CD4-positive, alpha-beta T cell (primary cell): ENCODE measurements at regions not wholly inside any gene's neighbourhood (a gene's known extent, or its start where the extent isn't known, plus 50 kb on each side); places are given as distances from the start of the nearest gene placed in this dataset.

Experiments used
- ATAC-seq: fragments of 200-7000 bp; cut with Tn5 transposase; one replicate; pipeline ENCODE4 v1.10.0; 2022; ENCODE audit warnings: mild to moderate bottlenecking; ENCODE audit not compliant: poor library complexity
- CTCF ChIA-PET: fragments of 350-600 bp; sonication (Branson Sonifier 250); formaldehyde crosslinking; loops from one replicate; lab custom pipeline; 2021; ENCODE audit warnings: antibody characterized with exemption, inconsistent platforms; lab: Charles Lee
- POLR2A ChIA-PET: fragments of 350-600 bp; sonication (Branson Sonifier 250); formaldehyde crosslinking; loops from one replicate; lab custom pipeline; 2021; ENCODE audit warnings: antibody characterized with exemption, inconsistent platforms; lab: Charles Lee
- DNase-seq, 14 experiments: peaks; one replicate each; pipeline ENCODE4 v3.0.0-alpha.2; 2013 to 2020; ENCODE audit warnings: mixed read lengths in 2 of 14
- H3K27ac ChIP-seq, 2 donors: one replicate each; pipeline versions ENCODE4 v1.5.1 to v1.7.0; 2013; ENCODE audit warnings: low read length in 2 of 2, low read depth in 1 of 2, mild to moderate bottlenecking in 1 of 2
- H3K27me3 ChIP-seq, 2 experiments: 1 replicate in 1 of 2; 2 replicates in 1 of 2; pipeline versions ENCODE4 v1.6.1 to v1.7.0; 2013; ENCODE audit warnings: low read length in 2 of 2, control low read depth in 1 of 2, mild to moderate bottlenecking in 1 of 2, moderate library complexity in 1 of 2; ENCODE audit not compliant: insufficient read depth in 2 of 2, control insufficient read depth in 1 of 2
- H3K36me3 ChIP-seq: one replicate; pipeline ENCODE4 v1.6.1; 2013; ENCODE audit warnings: low read length, control low read depth; ENCODE audit not compliant: insufficient read depth
- H3K4me1 ChIP-seq: one replicate; pipeline ENCODE4 v1.6.1; 2013; ENCODE audit warnings: low read length, control low read depth; ENCODE audit not compliant: insufficient read depth
- H3K4me3 ChIP-seq: one replicate; pipeline ENCODE4 v1.5.1; 2013; ENCODE audit warnings: mild to moderate bottlenecking, low read length, moderate library complexity
- H3K9me3 ChIP-seq, 2 experiments: 1 replicate in 1 of 2; 2 replicates in 1 of 2; pipeline versions ENCODE4 v1.6.1 to v1.7.0; 2013; ENCODE audit warnings: low read length in 2 of 2, mild to moderate bottlenecking in 2 of 2, control low read depth in 1 of 2, moderate library complexity in 1 of 2; ENCODE audit not compliant: control insufficient read depth in 1 of 2, insufficient read depth in 1 of 2
- H3K27ac Mint-ChIP-seq: one replicate; pipeline ENCODE4 v1.8.0; 2020; ENCODE audit warnings: mixed read lengths
- H3K27me3 Mint-ChIP-seq: one replicate; pipeline ENCODE4 v1.8.0; 2021; ENCODE audit warnings: mixed read lengths
- H3K36me3 Mint-ChIP-seq: one replicate; pipeline ENCODE4 v1.8.0; 2021; ENCODE audit warnings: low read depth, mixed read lengths
- H3K4me1 Mint-ChIP-seq: one replicate; pipeline ENCODE4 v1.8.0; 2021; ENCODE audit warnings: low read depth, mixed read lengths
- H3K4me3 Mint-ChIP-seq: one replicate; pipeline ENCODE4 v1.8.0; 2020; ENCODE audit warnings: mild to moderate bottlenecking, mixed read lengths
- H3K9me3 Mint-ChIP-seq: one replicate; pipeline ENCODE4 v1.8.0; 2020; ENCODE audit warnings: mixed read lengths
- intact Hi-C, 2 experiments: fragments of 100-400 bp; cut with DNase I in 1 of 2; cut with micrococcal nuclease in 1 of 2; formaldehyde crosslinking; loops; one replicate each; pipeline versions ENCODE4 v1.15.1 to v1.9.0; 2023 to 2025; cut with DNase I, micrococcal nuclease
- TF ChIP-seq, protein P1 (sequence below): fragments of 200-600 bp; IDR thresholded peaks from one replicate; pipeline ENCODE4 v1.8.0; 2022; ENCODE audit warnings: antibody characterized with exemption, mild to moderate bottlenecking

DNA sequence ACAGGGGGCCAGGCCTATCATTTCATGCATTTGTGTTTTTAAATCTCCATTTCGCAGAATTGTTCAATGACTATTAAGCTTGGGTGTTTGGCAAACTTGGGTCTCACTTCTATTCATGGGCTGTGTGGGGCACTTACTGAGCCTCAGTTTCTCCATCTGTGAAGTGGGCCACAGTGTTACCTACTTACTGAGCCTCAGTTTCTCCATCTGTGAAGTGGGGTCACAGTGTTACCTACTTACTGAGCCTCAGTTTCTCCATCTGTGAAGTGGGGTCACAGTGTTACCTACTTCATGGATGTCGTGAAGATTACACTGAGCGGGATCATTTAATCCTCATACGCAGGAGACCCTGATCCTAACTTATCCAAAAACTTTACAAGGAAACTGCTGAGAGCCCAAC, 115.1 kb upstream of the STX18 start:
- no peak overlapping the region for H3K27ac ChIP-seq
- DNase-seq (no peak), ATAC-seq (no peak)
- H3K4me3 Mint-ChIP-seq, result no peak overlapping the region
- H3K9me3 ChIP-seq, result peaks cover 0 to 4% of the 10 kb centered on the region in 2 experiments
- POLR2A ChIA-PET, result no interaction called here
- H3K4me1 Mint-ChIP-seq, result no peaks in the 10 kb centered on the region
- H3K27ac Mint-ChIP-seq, result no peak overlapping the region
- CTCF ChIA-PET, result no interaction called here
- TF ChIP-seq, protein P1, sequence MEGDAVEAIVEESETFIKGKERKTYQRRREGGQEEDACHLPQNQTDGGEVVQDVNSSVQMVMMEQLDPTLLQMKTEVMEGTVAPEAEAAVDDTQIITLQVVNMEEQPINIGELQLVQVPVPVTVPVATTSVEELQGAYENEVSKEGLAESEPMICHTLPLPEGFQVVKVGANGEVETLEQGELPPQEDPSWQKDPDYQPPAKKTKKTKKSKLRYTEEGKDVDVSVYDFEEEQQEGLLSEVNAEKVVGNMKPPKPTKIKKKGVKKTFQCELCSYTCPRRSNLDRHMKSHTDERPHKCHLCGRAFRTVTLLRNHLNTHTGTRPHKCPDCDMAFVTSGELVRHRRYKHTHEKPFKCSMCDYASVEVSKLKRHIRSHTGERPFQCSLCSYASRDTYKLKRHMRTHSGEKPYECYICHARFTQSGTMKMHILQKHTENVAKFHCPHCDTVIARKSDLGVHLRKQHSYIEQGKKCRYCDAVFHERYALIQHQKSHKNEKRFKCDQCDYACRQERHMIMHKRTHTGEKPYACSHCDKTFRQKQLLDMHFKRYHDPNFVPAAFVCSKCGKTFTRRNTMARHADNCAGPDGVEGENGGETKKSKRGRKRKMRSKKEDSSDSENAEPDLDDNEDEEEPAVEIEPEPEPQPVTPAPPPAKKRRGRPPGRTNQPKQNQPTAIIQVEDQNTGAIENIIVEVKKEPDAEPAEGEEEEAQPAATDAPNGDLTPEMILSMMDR, result no peak
- H3K4me3 ChIP-seq, result no peak overlapping the region
- H3K36me3 Mint-ChIP-seq, result peaks cover 14% of the 10 kb centered on the region
- H3K9me3 Mint-ChIP-seq, result no peaks in the 10 kb centered on the region
- no peaks in the 10 kb centered on the region for H3K27me3 Mint-ChIP-seq
- no peaks in the 10 kb centered on the region for H3K27me3 ChIP-seq
- H3K36me3 ChIP-seq, result no peaks in the 10 kb centered on the region
- no peaks in the 10 kb centered on the region for H3K4me1 ChIP-seq
- intact Hi-C loops, result no loop called here

DNA sequence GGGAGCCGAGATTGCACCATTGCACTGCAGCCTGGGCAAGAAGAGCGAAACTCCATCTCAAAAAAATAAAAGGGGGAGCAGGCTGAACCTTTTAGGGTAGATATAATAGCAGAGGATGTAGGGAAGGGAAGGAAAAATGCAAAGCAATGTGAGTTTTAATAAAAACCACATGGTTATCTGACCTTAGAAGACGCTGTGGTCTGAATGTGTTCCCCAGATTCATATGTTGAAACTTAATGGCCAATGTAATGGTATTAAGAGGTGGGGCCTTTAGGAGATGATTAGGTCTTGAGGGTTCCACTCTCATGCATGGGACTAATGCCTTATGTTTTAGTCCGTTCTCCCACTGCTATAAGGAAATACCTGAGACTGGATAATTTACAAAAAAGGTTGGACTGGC, 114.1 kb upstream of the STX18 start:
- H3K4me1 Mint-ChIP-seq, result no peaks in the 10 kb centered on the region
- Histone ChIP-seq H3K4me3 (no peak overlapping the region), H3K36me3 (no peaks in the 10 kb centered on the region), H3K27ac (no peak overlapping the region), H3K27me3 (no peaks in the 10 kb centered on the region), H3K9me3 (peaks cover 0 to 4% of the 10 kb centered on the region in 2 experiments), H3K4me1 (no peaks in the 10 kb centered on the region)
- POLR2A ChIA-PET, result no interaction called here
- DNase-seq (no peak), ATAC-seq (no peak)
- intact Hi-C loops, result no loop called here
- H3K4me3 Mint-ChIP-seq, result no peak overlapping the region
- peaks cover 14% of the 10 kb centered on the region for H3K36me3 Mint-ChIP-seq
- CTCF ChIA-PET, result no interaction called here
- H3K27me3 Mint-ChIP-seq, result no peaks in the 10 kb centered on the region
- TF ChIP-seq, protein P1, result no peak
- H3K27ac Mint-ChIP-seq, result no peak overlapping the region
- H3K9me3 Mint-ChIP-seq, result no peaks in the 10 kb centered on the region

DNA sequence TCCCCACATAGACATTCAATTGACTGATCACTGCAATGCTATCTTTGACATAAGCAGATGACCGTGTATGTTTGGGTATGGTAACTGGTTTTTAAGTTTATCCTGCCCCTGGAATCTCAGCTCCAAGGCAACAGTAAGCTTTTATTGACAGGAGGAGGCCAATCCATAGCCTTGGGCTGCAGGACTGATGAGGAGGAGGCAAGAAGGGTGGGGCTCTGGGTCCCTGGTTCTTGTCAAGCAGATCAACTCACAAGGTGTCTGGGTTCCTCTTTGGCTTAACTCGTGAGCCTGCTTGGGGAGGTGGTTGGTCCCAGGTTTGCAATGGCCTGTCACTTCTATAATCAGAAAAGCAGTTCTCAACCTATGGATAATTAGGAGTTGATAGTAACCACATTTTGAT, 113.2 kb upstream of the STX18 start:
- no peaks in the 10 kb centered on the region for H3K36me3 ChIP-seq
- CTCF ChIA-PET, result no interaction called here
- TF ChIP-seq, protein P1, result no peak
- no peak overlapping the region for H3K27ac ChIP-seq
- H3K9me3 Mint-ChIP-seq, result no peaks in the 10 kb centered on the region
- no peak for DNase-seq
- intact Hi-C loops, result no loop called here
- H3K4me1 ChIP-seq, result no peaks in the 10 kb centered on the region
- no peak overlapping the region for H3K4me3 ChIP-seq
- H3K4me3 Mint-ChIP-seq, result no peak overlapping the region
- POLR2A ChIA-PET, result no interaction called here
- no peak overlapping the region for H3K27ac Mint-ChIP-seq
- peaks cover 14% of the 10 kb centered on the region for H3K36me3 Mint-ChIP-seq
- no peak for ATAC-seq
- peaks cover 0 to 4% of the 10 kb centered on the region in 2 experiments for H3K9me3 ChIP-seq
- no peaks in the 10 kb centered on the region for H3K4me1 Mint-ChIP-seq
- no peaks in the 10 kb centered on the region for H3K27me3 ChIP-seq
- no peaks in the 10 kb centered on the region for H3K27me3 Mint-ChIP-seq
